ENCODE measurements at regions not wholly inside any gene's neighbourhood (a gene's known extent, or its start where the extent isn't known, plus 50 kb on each side); places are given as distances from the start of the nearest gene placed in this dataset.

DNA sequence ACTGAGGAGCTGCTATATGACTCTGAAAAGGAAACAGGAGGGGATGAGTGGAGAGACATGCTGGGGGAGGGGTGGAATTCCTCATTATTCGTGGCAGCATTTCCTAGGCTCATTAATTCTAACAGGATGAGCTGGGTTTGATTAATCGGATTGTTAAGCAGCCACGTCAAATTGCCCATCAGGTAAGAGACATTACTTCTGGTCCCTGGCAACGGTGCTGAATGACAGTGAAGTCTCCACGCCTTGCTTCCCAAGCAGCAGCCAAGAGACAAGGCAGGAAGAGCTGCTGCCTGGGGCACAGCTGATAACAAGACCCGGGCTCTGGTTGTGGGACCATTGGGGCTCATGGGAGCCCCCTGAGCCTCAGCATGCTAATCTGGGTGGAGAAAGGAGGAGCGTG is 86.6 kb downstream of the MARCHF4 start:
- no peak for DNase-seq

DNA sequence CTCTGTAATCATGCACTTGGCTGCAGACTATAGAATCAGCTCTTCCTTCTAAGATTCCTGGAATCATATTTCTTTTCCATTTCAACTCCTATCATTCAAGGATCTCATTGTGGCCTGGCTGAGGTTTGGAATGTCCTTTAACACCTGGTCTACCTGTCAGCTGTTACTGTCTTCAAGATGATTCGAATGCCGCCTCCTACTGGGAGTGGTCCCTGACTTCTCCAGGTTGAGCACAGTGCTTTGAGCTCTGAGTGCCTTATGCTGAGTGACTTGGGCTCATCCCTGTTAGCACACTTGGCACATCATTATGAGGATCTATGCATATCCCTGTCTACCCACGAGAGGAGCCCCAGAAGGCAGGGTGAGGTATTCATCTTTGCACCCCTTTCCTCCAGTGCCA is 87.6 kb downstream of the MARCHF4 start:
- DNase-seq = no peak

DNA sequence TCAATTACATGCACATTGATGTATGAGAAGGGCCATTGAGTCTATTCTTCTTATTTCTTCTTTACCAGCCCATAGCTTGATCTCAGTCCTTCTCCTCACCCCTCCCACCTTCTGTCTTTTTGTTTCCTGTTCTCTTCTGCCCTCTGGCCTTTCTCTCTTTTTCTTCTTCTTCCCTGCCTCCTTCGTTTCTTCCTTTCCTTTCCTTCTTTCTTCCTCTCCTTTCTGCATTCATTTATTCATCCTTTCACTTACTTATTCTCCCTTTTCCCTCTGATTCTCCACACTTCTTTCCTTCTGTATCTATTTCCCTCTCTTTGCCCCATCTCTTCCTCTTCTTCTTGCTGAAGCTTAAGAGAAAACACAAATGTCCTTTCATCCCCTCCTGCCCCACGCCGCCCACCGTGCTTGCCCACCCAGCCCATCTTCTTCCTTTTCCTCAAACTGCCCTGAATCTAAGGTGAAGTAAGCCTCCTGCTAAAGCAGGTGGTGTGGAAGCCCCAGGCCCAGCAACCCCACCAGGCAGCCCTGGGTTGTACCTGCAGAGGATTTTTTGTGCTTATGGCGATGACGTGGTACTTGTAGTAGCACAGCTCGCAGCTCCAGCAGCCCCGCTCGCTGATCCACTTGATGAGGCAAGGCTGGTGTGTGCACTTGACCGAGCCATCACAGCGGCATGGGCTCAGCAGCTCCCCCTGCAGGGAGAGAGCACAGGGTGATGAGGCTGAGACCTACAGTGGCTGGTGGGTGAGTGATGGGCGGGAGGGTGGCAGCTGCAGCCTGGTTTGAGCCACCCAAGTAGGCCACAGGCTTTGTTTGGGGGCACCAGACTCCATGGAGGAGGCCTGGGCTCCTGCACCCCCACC is 89.0 kb downstream of the MARCHF4 start:
- no peak for DNase-seq

DNA sequence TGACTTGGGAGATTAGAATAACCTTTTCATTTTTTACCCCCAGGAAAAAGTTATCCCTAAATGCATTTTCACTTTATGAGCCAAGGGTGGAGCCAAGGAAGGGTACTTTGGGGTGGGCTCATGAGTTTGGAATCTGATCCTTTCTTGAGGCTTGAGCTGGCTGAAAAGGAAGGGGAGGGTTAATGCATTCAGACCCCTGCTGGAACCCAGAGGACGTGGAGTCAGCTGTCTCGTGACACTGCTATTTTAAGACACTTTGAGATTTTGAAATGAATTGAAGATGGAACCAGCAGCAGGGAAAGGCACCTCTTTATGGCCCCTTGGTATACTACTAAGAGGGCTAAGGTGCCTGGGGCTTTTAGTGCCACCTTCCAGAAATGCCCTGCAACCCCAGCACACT is 90.4 kb downstream of the MARCHF4 start:
- no peak for DNase-seq

DNA sequence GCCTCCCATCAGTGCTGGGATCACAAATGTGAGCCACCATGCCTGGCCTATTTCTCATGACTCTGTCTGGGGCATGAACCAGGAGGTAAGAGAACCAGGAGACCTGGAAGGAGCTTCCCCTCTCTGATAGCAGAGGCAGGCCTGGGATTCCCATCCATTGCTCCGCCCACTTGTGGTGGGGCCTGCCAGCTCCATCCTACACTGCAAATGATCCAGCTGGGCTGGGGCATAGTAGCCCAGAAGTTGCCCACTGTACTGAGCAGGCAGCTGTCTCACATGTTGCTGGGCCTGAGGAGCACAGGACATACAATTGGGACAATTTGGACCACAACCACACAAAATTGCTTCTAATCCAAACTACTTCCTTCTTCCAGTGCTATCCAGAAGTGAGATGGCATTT is 91.0 kb downstream of the MARCHF4 start:
- DNase-seq = no peak

DNA sequence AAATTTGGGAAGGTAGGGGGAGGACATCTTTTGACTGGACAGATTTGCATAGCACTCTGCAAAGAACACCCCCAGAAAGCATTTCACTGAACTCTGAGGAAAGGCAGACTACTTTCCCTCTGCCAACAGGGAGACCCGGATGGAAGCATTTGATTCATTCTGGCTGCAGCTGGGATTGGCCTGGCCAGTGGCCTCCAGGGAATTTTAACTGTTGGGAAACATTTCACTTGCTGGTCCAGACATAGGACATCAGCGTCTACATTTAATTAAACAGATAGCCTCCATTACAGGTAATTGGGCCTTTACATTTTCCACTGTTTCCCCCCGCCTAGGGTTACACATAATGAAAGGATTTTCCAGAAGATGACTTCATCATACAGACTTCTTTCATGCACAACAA is 92.8 kb downstream of the MARCHF4 start:
- no peak for DNase-seq

DNA sequence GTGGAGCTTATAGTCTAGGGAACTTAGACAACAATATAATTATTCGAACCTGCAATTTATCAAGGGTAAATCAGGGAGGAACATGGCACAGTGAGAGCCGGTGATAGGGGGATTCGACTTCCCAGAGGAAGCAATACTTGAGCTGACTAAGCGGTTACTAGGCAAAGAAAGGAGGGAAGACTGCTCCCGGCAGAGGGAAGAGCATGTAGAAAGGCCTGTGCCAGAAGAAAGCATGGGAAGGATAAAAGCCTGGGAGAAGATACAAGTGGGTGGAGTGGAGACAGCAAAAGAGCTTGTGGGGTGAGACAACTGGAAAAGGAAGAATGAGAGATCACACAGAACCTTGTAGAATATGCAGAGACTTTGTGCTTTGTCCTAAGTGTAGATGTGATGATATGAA is 93.3 kb downstream of the MARCHF4 start:
- DNase-seq = no peak

DNA sequence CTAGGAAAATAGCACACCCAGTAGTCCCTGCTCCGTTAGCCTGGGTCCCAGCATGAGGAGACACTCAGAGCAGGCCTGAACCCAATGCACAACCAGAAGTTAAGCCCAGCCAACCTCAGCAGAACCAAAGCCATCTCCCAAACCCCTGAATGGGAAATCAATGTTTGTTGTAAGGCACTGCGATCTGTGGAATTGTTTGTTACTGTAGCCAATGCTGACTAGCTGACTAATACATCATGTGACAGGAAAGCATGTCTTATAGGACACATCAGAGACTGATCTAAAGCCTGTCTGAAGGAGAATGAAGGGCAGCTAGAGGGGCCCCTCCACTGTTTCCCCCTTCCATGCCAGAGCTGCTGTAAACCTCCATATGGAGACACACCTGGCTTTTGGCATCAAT is 96.4 kb downstream of the MARCHF4 start:
- DNase-seq = no peak

DNA sequence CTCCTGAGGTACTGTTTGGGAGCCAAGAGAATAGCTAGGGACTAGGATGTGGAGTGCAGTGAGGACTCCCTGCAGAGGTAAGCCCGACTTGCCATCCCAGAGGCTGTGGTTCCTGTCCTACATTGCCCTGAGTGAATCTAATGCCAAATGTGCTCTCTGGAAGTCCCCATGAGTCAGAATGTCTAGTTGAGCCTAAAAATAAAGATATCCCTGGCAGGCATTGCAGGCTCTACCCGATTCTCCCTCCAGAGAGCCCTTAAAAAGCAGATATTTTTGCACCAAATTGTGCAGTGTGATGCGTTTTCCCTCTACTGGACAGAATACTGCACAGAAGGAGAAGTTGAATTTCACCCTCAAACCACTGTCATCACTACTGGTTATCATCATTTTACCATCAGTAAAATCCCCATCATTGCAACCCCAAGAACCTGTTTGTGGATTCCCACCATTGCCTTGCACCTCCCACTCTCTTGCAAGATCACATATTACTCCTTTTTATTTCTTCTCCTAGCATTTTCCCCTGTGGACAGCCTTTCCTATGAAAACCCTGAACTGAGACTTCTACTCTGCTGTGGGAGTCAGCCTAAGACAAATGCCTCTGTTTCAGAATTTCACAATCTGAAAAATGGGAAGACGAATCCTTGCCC is 98.0 kb downstream of the MARCHF4 start:
- no peak for DNase-seq

DNA sequence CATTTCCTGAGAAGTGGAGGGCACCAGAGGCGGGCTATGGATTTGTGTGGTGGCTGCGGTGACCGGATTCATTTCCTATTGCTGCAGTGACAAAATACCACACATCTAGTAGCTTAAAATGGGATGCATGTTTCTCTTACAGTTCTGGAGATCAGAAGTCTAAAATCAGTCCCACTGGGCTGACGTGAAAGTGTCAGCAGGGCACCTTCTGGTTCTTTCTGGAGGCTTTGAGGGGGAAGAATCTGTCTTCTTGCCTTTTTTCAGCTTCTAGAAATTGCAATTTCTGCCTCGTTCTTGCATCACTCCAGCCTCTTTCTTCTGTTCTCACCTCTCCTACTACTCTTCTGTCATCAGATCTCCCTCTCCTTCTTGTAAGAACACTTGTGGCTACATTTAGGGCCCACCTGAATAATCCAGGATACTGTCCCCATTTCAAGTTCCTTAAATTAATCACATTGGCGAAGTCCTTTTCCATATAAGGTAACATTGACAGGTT is 111.2 kb downstream of the MARCHF4 start:
- DNase-seq = no peak

DNA sequence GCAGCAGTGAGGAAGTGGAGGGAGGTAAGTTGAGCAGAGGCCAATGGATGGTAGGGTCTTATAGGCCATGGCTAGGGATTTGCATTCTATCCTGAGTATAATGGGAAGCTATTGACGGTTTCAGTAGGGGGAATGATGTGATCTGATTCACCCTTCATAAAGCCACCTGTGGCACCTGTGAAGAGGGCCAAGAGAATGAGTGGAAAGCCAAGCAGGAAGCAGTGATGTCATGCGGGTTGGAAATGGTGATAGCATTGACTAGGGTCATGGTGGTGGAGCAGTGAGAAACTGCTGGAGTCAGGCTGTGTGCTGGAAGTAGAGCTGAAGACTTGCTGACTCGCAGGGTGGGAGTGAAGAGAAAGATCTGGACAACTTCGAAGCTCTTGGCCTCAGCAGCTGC is 111.7 kb downstream of the MARCHF4 start:
- DNase-seq = no peak

DNA sequence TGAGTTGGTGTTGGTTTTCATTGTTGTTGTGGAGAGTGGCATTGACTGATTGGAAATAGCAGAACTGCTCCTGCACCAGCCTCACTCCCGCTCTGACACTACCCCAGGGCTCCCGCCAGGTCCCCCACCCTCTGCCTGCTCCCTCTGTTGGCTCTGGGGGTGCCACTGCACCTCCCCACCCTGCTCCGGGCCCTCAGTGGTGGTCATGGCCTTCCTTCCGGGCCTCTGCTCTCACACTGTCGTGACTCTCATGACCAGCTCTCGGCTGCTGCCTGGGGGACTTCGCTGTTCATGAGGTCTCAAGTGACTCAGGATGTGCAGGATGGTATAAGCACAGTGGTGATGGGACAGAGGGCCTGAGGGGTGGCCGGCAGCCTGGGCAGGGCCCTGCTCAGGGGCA is 113.2 kb downstream of the MARCHF4 start:
- DNase-seq = no peak

DNA sequence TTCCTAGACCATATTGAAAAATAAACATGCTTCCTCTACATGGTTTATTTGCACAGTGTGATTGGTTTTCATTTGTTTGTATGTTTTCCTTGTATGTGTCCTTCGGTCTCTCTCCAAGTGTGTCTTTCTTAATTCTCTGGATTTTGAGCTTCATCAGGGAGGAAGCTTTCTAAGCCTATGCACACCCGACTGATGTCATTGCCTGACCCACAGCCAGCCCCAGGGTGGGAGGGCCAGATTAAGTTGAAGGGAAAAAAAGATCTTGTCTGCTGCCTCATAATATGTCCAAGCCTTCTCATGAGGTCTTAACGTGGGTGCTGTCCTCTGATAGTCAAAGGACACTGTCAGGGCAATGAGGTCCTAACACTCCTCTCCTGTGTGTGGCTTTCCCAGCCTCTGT is 115.2 kb downstream of the MARCHF4 start:
- no peak for DNase-seq
